ENCODE measurements at regions not wholly inside any gene's neighbourhood (a gene's known extent, or its start where the extent isn't known, plus 50 kb on each side); places are given as distances from the start of the nearest gene placed in this dataset.

GRCh38 chr20:29296256-29297230 lies 1960.9 kb upstream of the DEFB115 start:
- Histone ChIP-seq H3K4me1 (ENCODE audit: control insufficient read depth in 2 of 2, insufficient read depth in 2 of 2, low read length in 2 of 2) (no peaks in the 10 kb centered on the region), H3K4me3 (ENCODE audit: low read length in 2 of 2) (no peak overlapping the region), H3K9me3 (ENCODE audit: control insufficient read depth in 2 of 2, low read length in 2 of 2) (peaks cover 5 to 6% of the 10 kb centered on the region in 2 donors), H3K27ac (ENCODE audit: low read depth in 2 of 2, low read length in 2 of 2) (no peak overlapping the region), H3K9ac (ENCODE audit: low read depth in 1 of 2, low read length in 2 of 2) (no peak overlapping the region), H3K36me3 (ENCODE audit: control insufficient read depth in 2 of 2, insufficient read depth in 2 of 2, low read length in 2 of 2) (no peaks in the 10 kb centered on the region), H3K27me3 (ENCODE audit: control insufficient read depth in 2 of 2, insufficient read depth in 2 of 2, low read length in 2 of 2) (no peaks in the 10 kb centered on the region)

- Histone ChIP-seq H3K9ac (ENCODE audit: low read depth in 1 of 2, low read length in 2 of 2) (no peak overlapping the region), H3K27me3 (ENCODE audit: control insufficient read depth in 2 of 2, insufficient read depth in 2 of 2, low read length in 2 of 2) (no peaks in the 10 kb centered on the region), H3K27ac (ENCODE audit: low read depth in 2 of 2, low read length in 2 of 2) (no peak overlapping the region), H3K36me3 (ENCODE audit: control insufficient read depth in 2 of 2, insufficient read depth in 2 of 2, low read length in 2 of 2) (no peaks in the 10 kb centered on the region), H3K9me3 (ENCODE audit: control insufficient read depth in 2 of 2, low read length in 2 of 2) (peaks cover 5 to 6% of the 10 kb centered on the region in 2 donors), H3K4me1 (ENCODE audit: control insufficient read depth in 2 of 2, insufficient read depth in 2 of 2, low read length in 2 of 2) (no peaks in the 10 kb centered on the region), H3K4me3 (ENCODE audit: low read length in 2 of 2) (no peak overlapping the region)
Observed at GRCh38 chr20:29297411-29298270, 1959.8 kb upstream of the DEFB115 start.

GRCh38 chr20:29298271-29298590 lies 1959.2 kb upstream of the DEFB115 start:
- Histone ChIP-seq H3K27ac (ENCODE audit: low read depth in 2 of 2, low read length in 2 of 2) (no peak overlapping the region), H3K9me3 (ENCODE audit: control insufficient read depth in 2 of 2, low read length in 2 of 2) (peaks cover 5 to 7% of the 10 kb centered on the region in 2 donors), H3K9ac (ENCODE audit: low read depth in 1 of 2, low read length in 2 of 2) (no peak overlapping the region), H3K36me3 (ENCODE audit: control insufficient read depth in 2 of 2, insufficient read depth in 2 of 2, low read length in 2 of 2) (no peaks in the 10 kb centered on the region), H3K4me1 (ENCODE audit: control insufficient read depth in 2 of 2, insufficient read depth in 2 of 2, low read length in 2 of 2) (no peaks in the 10 kb centered on the region), H3K4me3 (ENCODE audit: low read length in 2 of 2) (no peak overlapping the region), H3K27me3 (ENCODE audit: control insufficient read depth in 2 of 2, insufficient read depth in 2 of 2, low read length in 2 of 2) (no peaks in the 10 kb centered on the region)

- Histone ChIP-seq H3K27ac (ENCODE audit: low read depth in 2 of 2, low read length in 2 of 2) (no peak overlapping the region), H3K4me1 (ENCODE audit: control insufficient read depth in 2 of 2, insufficient read depth in 2 of 2, low read length in 2 of 2) (no peaks in the 10 kb centered on the region), H3K9me3 (ENCODE audit: control insufficient read depth in 2 of 2, low read length in 2 of 2) (peaks cover 5 to 9% of the 10 kb centered on the region in 2 donors), H3K36me3 (ENCODE audit: control insufficient read depth in 2 of 2, insufficient read depth in 2 of 2, low read length in 2 of 2) (no peaks in the 10 kb centered on the region), H3K4me3 (ENCODE audit: low read length in 2 of 2) (no peak overlapping the region), H3K9ac (ENCODE audit: low read depth in 1 of 2, low read length in 2 of 2) (no peak overlapping the region), H3K27me3 (ENCODE audit: control insufficient read depth in 2 of 2, insufficient read depth in 2 of 2, low read length in 2 of 2) (no peaks in the 10 kb centered on the region)
Observed at GRCh38 chr20:29298759-29299613, 1958.5 kb upstream of the DEFB115 start.

- H3K36me3 ChIP-seq (ENCODE audit: control insufficient read depth in 2 of 2, insufficient read depth in 2 of 2, low read length in 2 of 2) = no peaks in the 10 kb centered on the region
- peaks cover 5 to 9% of the 10 kb centered on the region in 2 donors for H3K9me3 ChIP-seq (ENCODE audit: control insufficient read depth in 2 of 2, low read length in 2 of 2)
- no peak overlapping the region for H3K27ac ChIP-seq (ENCODE audit: low read depth in 2 of 2, low read length in 2 of 2)
- H3K4me3 ChIP-seq (ENCODE audit: low read length in 2 of 2) = no peak overlapping the region
- no peak overlapping the region for H3K9ac ChIP-seq (ENCODE audit: low read depth in 1 of 2, low read length in 2 of 2)
- H3K27me3 ChIP-seq (ENCODE audit: control insufficient read depth in 2 of 2, insufficient read depth in 2 of 2, low read length in 2 of 2) = no peaks in the 10 kb centered on the region
- H3K4me1 ChIP-seq (ENCODE audit: control insufficient read depth in 2 of 2, insufficient read depth in 2 of 2, low read length in 2 of 2) = no peaks in the 10 kb centered on the region
Observed at GRCh38 chr20:29299811-29300578, 1957.5 kb upstream of the DEFB115 start.

- Histone ChIP-seq H3K4me1 (ENCODE audit: control insufficient read depth in 2 of 2, insufficient read depth in 2 of 2, low read length in 2 of 2) (no peaks in the 10 kb centered on the region), H3K36me3 (ENCODE audit: control insufficient read depth in 2 of 2, insufficient read depth in 2 of 2, low read length in 2 of 2) (no peaks in the 10 kb centered on the region), H3K27ac (ENCODE audit: low read depth in 2 of 2, low read length in 2 of 2) (no peak overlapping the region), H3K9me3 (ENCODE audit: control insufficient read depth in 2 of 2, low read length in 2 of 2) (peaks cover 5 to 9% of the 10 kb centered on the region in 2 donors), H3K9ac (ENCODE audit: low read depth in 1 of 2, low read length in 2 of 2) (no peak overlapping the region), H3K4me3 (ENCODE audit: low read length in 2 of 2) (no peak overlapping the region), H3K27me3 (ENCODE audit: control insufficient read depth in 2 of 2, insufficient read depth in 2 of 2, low read length in 2 of 2) (no peaks in the 10 kb centered on the region)
Observed at GRCh38 chr20:29300579-29301551, 1956.6 kb upstream of the DEFB115 start.

GRCh38 chr20:29301624-29302259 lies 1955.7 kb upstream of the DEFB115 start:
- Histone ChIP-seq H3K4me1 (ENCODE audit: control insufficient read depth in 2 of 2, insufficient read depth in 2 of 2, low read length in 2 of 2) (no peaks in the 10 kb centered on the region), H3K36me3 (ENCODE audit: control insufficient read depth in 2 of 2, insufficient read depth in 2 of 2, low read length in 2 of 2) (no peaks in the 10 kb centered on the region), H3K9ac (ENCODE audit: low read depth in 1 of 2, low read length in 2 of 2) (no peak overlapping the region), H3K27me3 (ENCODE audit: control insufficient read depth in 2 of 2, insufficient read depth in 2 of 2, low read length in 2 of 2) (no peaks in the 10 kb centered on the region), H3K4me3 (ENCODE audit: low read length in 2 of 2) (no peak overlapping the region), H3K9me3 (ENCODE audit: control insufficient read depth in 2 of 2, low read length in 2 of 2) (peaks cover 5 to 9% of the 10 kb centered on the region in 2 donors), H3K27ac (ENCODE audit: low read depth in 2 of 2, low read length in 2 of 2) (no peak overlapping the region)

- H3K36me3 ChIP-seq (ENCODE audit: control insufficient read depth in 2 of 2, insufficient read depth in 2 of 2, low read length in 2 of 2) = no peaks in the 10 kb centered on the region
- H3K27ac ChIP-seq (ENCODE audit: low read depth in 2 of 2, low read length in 2 of 2) = no peak overlapping the region
- H3K9ac ChIP-seq (ENCODE audit: low read depth in 1 of 2, low read length in 2 of 2) = no peak overlapping the region
- no peaks in the 10 kb centered on the region for H3K27me3 ChIP-seq (ENCODE audit: control insufficient read depth in 2 of 2, insufficient read depth in 2 of 2, low read length in 2 of 2)
- H3K9me3 ChIP-seq (ENCODE audit: control insufficient read depth in 2 of 2, low read length in 2 of 2) = peaks cover 0 to 9% of the 10 kb centered on the region in 2 donors
- no peak overlapping the region for H3K4me3 ChIP-seq (ENCODE audit: low read length in 2 of 2)
- H3K4me1 ChIP-seq (ENCODE audit: control insufficient read depth in 2 of 2, insufficient read depth in 2 of 2, low read length in 2 of 2) = no peaks in the 10 kb centered on the region
Observed at GRCh38 chr20:29302979-29303644, 1954.4 kb upstream of the DEFB115 start.

Data from mucosa of rectum (tissue), 2 donors.